ENCODE measurements at regions not wholly inside any gene's neighbourhood (a gene's known extent, or its start where the extent isn't known, plus 50 kb on each side); places are given as distances from the start of the nearest gene placed in this dataset.

GRCh38 chr2:83613178-83613577 lies 845.9 kb downstream of the SUCLG1 start:
- ChIA-PET CTCF (no interaction called here), RAD21 (ENCODE audit: unreplicated experiment) (no interaction called here), SMC1A (ENCODE audit: uncharacterized antibody, unreplicated experiment) (no interaction called here), POLR2A (no interaction called here)
- BruUV-seq (replicated peaks): no TSS peak
- in situ Hi-C loops (cut with MboI): no loop called here
- WGBS (ENCODE audit: insufficient coverage, insufficient replicate concordance, low lambda C conversion rate, missing lambda C conversion rate): 43% methylated on average over 1 of the region's 1 CpG
- no peaks in the 10 kb centered on the region for H3K4me1 ChIP-seq (ENCODE audit: control insufficient read depth, insufficient read depth, low read length)
- no peak overlapping the region for H3K4me3 ChIP-seq
- no peaks in the 10 kb centered on the region for H3K9me3 ChIP-seq (replicated peaks; ENCODE audit: control insufficient read depth, insufficient read depth, low read length)
- TF ChIP-seq YBX1 (IDR thresholded peaks at IDR 0.05): no peak
- TF ChIP-seq, protein P1, sequence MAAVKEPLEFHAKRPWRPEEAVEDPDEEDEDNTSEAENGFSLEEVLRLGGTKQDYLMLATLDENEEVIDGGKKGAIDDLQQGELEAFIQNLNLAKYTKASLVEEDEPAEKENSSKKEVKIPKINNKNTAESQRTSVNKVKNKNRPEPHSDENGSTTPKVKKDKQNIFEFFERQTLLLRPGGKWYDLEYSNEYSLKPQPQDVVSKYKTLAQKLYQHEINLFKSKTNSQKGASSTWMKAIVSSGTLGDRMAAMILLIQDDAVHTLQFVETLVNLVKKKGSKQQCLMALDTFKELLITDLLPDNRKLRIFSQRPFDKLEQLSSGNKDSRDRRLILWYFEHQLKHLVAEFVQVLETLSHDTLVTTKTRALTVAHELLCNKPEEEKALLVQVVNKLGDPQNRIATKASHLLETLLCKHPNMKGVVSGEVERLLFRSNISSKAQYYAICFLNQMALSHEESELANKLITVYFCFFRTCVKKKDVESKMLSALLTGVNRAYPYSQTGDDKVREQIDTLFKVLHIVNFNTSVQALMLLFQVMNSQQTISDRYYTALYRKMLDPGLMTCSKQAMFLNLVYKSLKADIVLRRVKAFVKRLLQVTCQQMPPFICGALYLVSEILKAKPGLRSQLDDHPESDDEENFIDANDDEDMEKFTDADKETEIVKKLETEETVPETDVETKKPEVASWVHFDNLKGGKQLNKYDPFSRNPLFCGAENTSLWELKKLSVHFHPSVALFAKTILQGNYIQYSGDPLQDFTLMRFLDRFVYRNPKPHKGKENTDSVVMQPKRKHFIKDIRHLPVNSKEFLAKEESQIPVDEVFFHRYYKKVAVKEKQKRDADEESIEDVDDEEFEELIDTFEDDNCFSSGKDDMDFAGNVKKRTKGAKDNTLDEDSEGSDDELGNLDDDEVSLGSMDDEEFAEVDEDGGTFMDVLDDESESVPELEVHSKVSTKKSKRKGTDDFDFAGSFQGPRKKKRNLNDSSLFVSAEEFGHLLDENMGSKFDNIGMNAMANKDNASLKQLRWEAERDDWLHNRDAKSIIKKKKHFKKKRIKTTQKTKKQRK (IDR thresholded peaks at IDR 0.05; ENCODE audit: low read depth, low read length): no peak
- no peaks in the 10 kb centered on the region for H3K79me2 ChIP-seq (ENCODE audit: control insufficient read depth, insufficient read depth, low read length)
- H3K27ac ChIP-seq (ENCODE audit: control insufficient read depth, insufficient read depth): no peak overlapping the region
- H3K36me3 ChIP-seq (ENCODE audit: control insufficient read depth in 2 of 2, insufficient read depth in 2 of 2, low read length in 1 of 2): no peaks in the 10 kb centered on the region
- intact Hi-C loops (cut with micrococcal nuclease; ENCODE audit: unreplicated experiment): no loop called here
- ATAC-seq: no peak
- no peak overlapping the region for H2AFZ ChIP-seq (ENCODE audit: control insufficient read depth, low read depth, low read length)
- FAIRE-seq: no peak
- H3K27me3 ChIP-seq (replicated peaks in 1 of 2; ENCODE audit: control insufficient read depth in 2 of 2, insufficient read depth in 2 of 2, low read length in 1 of 2): no peaks in the 10 kb centered on the region
- no peaks in the 10 kb centered on the region for H4K20me1 ChIP-seq (ENCODE audit: control insufficient read depth, insufficient read depth)
- H3K9ac ChIP-seq (ENCODE audit: control insufficient read depth, insufficient read depth, low read length): no peak overlapping the region
- no peak for DNase-seq (ENCODE audit: low read depth, low spot score)
- no peak overlapping the region for H3K4me2 ChIP-seq (ENCODE audit: control insufficient read depth, insufficient read depth)

- in situ Hi-C loops (cut with MboI): no loop called here
- peak; percentile 61 for ATAC-seq
- ChIA-PET POLR2A (no interaction called here), RAD21 (ENCODE audit: unreplicated experiment) (no interaction called here), SMC1A (ENCODE audit: uncharacterized antibody, unreplicated experiment) (no interaction called here), CTCF (no interaction called here)
- Histone ChIP-seq H3K36me3 (ENCODE audit: control insufficient read depth in 2 of 2, insufficient read depth in 2 of 2, low read length in 1 of 2) (no peaks in the 10 kb centered on the region), H3K27ac (ENCODE audit: control insufficient read depth, insufficient read depth) (no peak overlapping the region), H3K79me2 (ENCODE audit: control insufficient read depth, insufficient read depth, low read length) (no peaks in the 10 kb centered on the region), H3K27me3 (replicated peaks in 1 of 2; ENCODE audit: control insufficient read depth in 2 of 2, insufficient read depth in 2 of 2, low read length in 1 of 2) (no peaks in the 10 kb centered on the region), H2AFZ (ENCODE audit: control insufficient read depth, low read depth, low read length) (no peak overlapping the region), H3K9me3 (replicated peaks; ENCODE audit: control insufficient read depth, insufficient read depth, low read length) (no peaks in the 10 kb centered on the region), H3K4me3 (no peak overlapping the region), H3K4me1 (ENCODE audit: control insufficient read depth, insufficient read depth, low read length) (no peaks in the 10 kb centered on the region), H4K20me1 (ENCODE audit: control insufficient read depth, insufficient read depth) (no peaks in the 10 kb centered on the region), H3K4me2 (ENCODE audit: control insufficient read depth, insufficient read depth) (no peak overlapping the region), H3K9ac (ENCODE audit: control insufficient read depth, insufficient read depth, low read length) (no peak overlapping the region)
- no peak for DNase-seq (ENCODE audit: low read depth, low spot score)
- BruUV-seq (replicated peaks): no TSS peak
- intact Hi-C loops (cut with micrococcal nuclease; ENCODE audit: unreplicated experiment): no loop called here
- no peak for TF ChIP-seq YY1 (IDR thresholded peaks at IDR 0.05; ENCODE audit: low read depth, low read length)
- no peak for TF ChIP-seq TCF3 (IDR thresholded peaks at IDR 0.05; ENCODE audit: borderline replicate concordance, insufficient read depth, low read depth, low read length)
- TF ChIP-seq, protein P2, sequence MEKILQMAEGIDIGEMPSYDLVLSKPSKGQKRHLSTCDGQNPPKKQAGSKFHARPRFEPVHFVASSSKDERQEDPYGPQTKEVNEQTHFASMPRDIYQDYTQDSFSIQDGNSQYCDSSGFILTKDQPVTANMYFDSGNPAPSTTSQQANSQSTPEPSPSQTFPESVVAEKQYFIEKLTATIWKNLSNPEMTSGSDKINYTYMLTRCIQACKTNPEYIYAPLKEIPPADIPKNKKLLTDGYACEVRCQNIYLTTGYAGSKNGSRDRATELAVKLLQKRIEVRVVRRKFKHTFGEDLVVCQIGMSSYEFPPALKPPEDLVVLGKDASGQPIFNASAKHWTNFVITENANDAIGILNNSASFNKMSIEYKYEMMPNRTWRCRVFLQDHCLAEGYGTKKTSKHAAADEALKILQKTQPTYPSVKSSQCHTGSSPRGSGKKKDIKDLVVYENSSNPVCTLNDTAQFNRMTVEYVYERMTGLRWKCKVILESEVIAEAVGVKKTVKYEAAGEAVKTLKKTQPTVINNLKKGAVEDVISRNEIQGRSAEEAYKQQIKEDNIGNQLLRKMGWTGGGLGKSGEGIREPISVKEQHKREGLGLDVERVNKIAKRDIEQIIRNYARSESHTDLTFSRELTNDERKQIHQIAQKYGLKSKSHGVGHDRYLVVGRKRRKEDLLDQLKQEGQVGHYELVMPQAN (conservative IDR thresholded peaks at IDR 0.05): no peak
- no peak for TF ChIP-seq FOXM1 (IDR thresholded peaks at IDR 0.05; ENCODE audit: low read depth, low read length)
- no peak for TF ChIP-seq ZNF274 (IDR thresholded peaks at IDR 0.05; ENCODE audit: insufficient read depth, insufficient read length)
- no peak for TF ChIP-seq SIN3A (IDR thresholded peaks at IDR 0.05; ENCODE audit: low read depth, low read length)
- TF ChIP-seq SRF (IDR thresholded peaks at IDR 0.05; ENCODE audit: low read depth in 2 of 2, low read length in 2 of 2): no peak
- TF ChIP-seq CTCF (IDR thresholded peaks at IDR 0.05 in 2 of 3, conservative IDR thresholded peaks at IDR 0.05 in 1 of 3; ENCODE audit: control insufficient read depth in 2 of 3, extremely low read depth in 1 of 3, insufficient read depth in 1 of 3, low read depth in 3 of 3, low read length in 3 of 3): peak in 1 of 3 experiments; percentile 17; a peak in 1 of 6 replicates
- 57% methylated on average over 6 of the region's 6 CpGs for WGBS (ENCODE audit: insufficient coverage, insufficient replicate concordance, low lambda C conversion rate, missing lambda C conversion rate)
- FAIRE-seq: no peak
Observed at GRCh38 chr2:83602753-83603152, 856.3 kb downstream of the SUCLG1 start.
